ENCODE measurements at regions not wholly inside any gene's neighbourhood (a gene's known extent, or its start where the extent isn't known, plus 50 kb on each side); places are given as distances from the start of the nearest gene placed in this dataset.

DNA sequence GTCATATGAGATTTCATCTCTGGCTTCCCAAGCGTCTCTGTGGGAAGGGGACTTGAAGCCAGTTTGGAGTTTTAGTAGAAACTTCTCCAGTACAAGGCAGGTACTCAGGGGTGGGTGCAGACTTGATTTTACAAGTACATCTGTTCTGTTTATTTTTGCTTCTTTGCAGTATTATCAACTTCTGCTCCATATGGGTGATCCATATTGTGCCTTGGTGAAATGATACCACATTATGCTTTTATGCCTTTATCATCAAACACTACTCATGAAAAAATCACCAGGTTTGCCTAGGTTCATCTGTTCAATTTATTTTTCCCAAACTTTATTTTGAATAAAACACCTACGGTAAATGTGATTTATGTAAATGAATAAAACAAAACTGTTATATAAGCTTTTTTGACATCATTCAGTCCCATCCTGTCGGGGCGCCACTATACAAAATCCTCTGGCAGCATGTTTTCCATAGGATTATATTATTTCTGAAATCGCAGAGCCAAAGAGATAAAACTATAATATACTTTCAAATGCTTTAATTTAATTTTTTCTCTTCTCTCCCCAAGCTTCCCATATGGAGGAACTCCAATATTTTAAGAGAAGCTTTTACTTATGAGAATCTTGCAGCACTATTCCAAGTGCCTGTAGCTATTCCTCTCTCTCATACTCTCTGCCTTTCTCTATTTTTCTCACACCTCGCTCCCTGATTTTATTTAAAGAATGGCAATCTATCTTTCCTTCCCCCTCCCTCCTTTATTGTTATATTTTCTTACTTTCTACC, 490.9 kb downstream of the RNF144A start:
- no peak for TF ChIP-seq EZH2 (IDR thresholded peaks at IDR 0.05; ENCODE audit: insufficient read depth, poor library complexity, severe bottlenecking)
- no peak for TF ChIP-seq EZH2phosphoT487 (IDR thresholded peaks at IDR 0.05; ENCODE audit: insufficient read depth, low read depth)

Measured in GM23248 (cell line).